ENCODE measurements at regions not wholly inside any gene's neighbourhood (a gene's known extent, or its start where the extent isn't known, plus 50 kb on each side); places are given as distances from the start of the nearest gene placed in this dataset.

GRCh38 chr13:74479124-74479523, 344.9 kb upstream of the KLF12 start:
- Mint-ChIP-seq H3K4me1 (ENCODE audit: low read depth) (no peaks in the 10 kb centered on the region), H3K27me3 (no peaks in the 10 kb centered on the region), H3K9me3 (no peaks in the 10 kb centered on the region), H3K4me3 (no peak overlapping the region), H3K27ac (no peak overlapping the region), H3K36me3 (ENCODE audit: low read depth) (no peaks in the 10 kb centered on the region)
- no peaks in the 10 kb centered on the region for H3K27me3 ChIP-seq (ENCODE audit: control insufficient read depth in 1 of 2, insufficient read depth in 2 of 2, low read length in 2 of 2)
- H3K36me3 ChIP-seq (ENCODE audit: insufficient read depth, low read length): no peaks in the 10 kb centered on the region
- no peaks in the 10 kb centered on the region for H3K9me3 ChIP-seq (ENCODE audit: control insufficient read depth in 1 of 2, insufficient read depth in 1 of 2, low read length in 2 of 2)
- DNase-seq: no peak
- no peak overlapping the region for H3K4me3 ChIP-seq (ENCODE audit: low read length)
- H3K27ac ChIP-seq (ENCODE audit: low read depth in 1 of 2, low read length in 2 of 2): no peak overlapping the region
- POLR2A ChIA-PET: no interaction called here
- no peaks in the 10 kb centered on the region for H3K4me1 ChIP-seq (ENCODE audit: insufficient read depth, low read length)
- CTCF ChIA-PET: no interaction called here
- intact Hi-C loops (cut with DNase I, micrococcal nuclease): no loop called here
- no peak for ATAC-seq (ENCODE audit: poor library complexity)
- TF ChIP-seq CTCF (IDR thresholded peaks at IDR 0.05): no peak

- Mint-ChIP-seq H3K27me3 (no peaks in the 10 kb centered on the region), H3K27ac (no peak overlapping the region), H3K4me1 (ENCODE audit: low read depth) (no peaks in the 10 kb centered on the region), H3K9me3 (no peaks in the 10 kb centered on the region), H3K36me3 (ENCODE audit: low read depth) (no peaks in the 10 kb centered on the region), H3K4me3 (no peak overlapping the region)
- no peak for DNase-seq
- Histone ChIP-seq H3K27me3 (ENCODE audit: control insufficient read depth in 1 of 2, insufficient read depth in 2 of 2, low read length in 2 of 2) (no peaks in the 10 kb centered on the region), H3K36me3 (ENCODE audit: insufficient read depth, low read length) (no peaks in the 10 kb centered on the region), H3K4me1 (ENCODE audit: insufficient read depth, low read length) (no peaks in the 10 kb centered on the region), H3K4me3 (ENCODE audit: low read length) (no peak overlapping the region), H3K9me3 (ENCODE audit: control insufficient read depth in 1 of 2, insufficient read depth in 1 of 2, low read length in 2 of 2) (no peaks in the 10 kb centered on the region), H3K27ac (ENCODE audit: low read depth in 1 of 2, low read length in 2 of 2) (no peak overlapping the region)
- ChIA-PET CTCF (no interaction called here), POLR2A (no interaction called here)
- ATAC-seq (ENCODE audit: poor library complexity): no peak
- TF ChIP-seq CTCF (IDR thresholded peaks at IDR 0.05): no peak
- intact Hi-C loops (cut with DNase I, micrococcal nuclease): no loop called here
These were observed 342.6 kb upstream of the KLF12 start for GRCh38 chr13:74476788-74477187.

GRCh38 chr13:74476365-74476764, 342.2 kb upstream of the KLF12 start:
- Mint-ChIP-seq H3K4me3 (no peak overlapping the region), H3K27me3 (no peaks in the 10 kb centered on the region), H3K4me1 (ENCODE audit: low read depth) (no peaks in the 10 kb centered on the region), H3K27ac (no peak overlapping the region), H3K36me3 (ENCODE audit: low read depth) (no peaks in the 10 kb centered on the region), H3K9me3 (no peaks in the 10 kb centered on the region)
- DNase-seq: no peak
- Histone ChIP-seq H3K9me3 (ENCODE audit: control insufficient read depth in 1 of 2, insufficient read depth in 1 of 2, low read length in 2 of 2) (no peaks in the 10 kb centered on the region), H3K27me3 (ENCODE audit: control insufficient read depth in 1 of 2, insufficient read depth in 2 of 2, low read length in 2 of 2) (no peaks in the 10 kb centered on the region), H3K27ac (ENCODE audit: low read depth in 1 of 2, low read length in 2 of 2) (no peak overlapping the region), H3K4me3 (ENCODE audit: low read length) (no peak overlapping the region), H3K4me1 (ENCODE audit: insufficient read depth, low read length) (no peaks in the 10 kb centered on the region), H3K36me3 (ENCODE audit: insufficient read depth, low read length) (no peaks in the 10 kb centered on the region)
- CTCF ChIA-PET: no interaction called here
- POLR2A ChIA-PET: no interaction called here
- no peak for ATAC-seq (ENCODE audit: poor library complexity)
- intact Hi-C loops (cut with DNase I, micrococcal nuclease): no loop called here
- TF ChIP-seq CTCF (IDR thresholded peaks at IDR 0.05): no peak
